ENCODE measurements at regions not wholly inside any gene's neighbourhood (a gene's known extent, or its start where the extent isn't known, plus 50 kb on each side); places are given as distances from the start of the nearest gene placed in this dataset.

GRCh38 chr18:26703170-26703930 is 155.0 kb upstream of the KCTD1 start:
- H3K4me3 Mint-ChIP-seq, result no peak overlapping the region
- H3K4me1 ChIP-seq (ENCODE audit: insufficient read depth, low read length), result no peaks in the 10 kb centered on the region
- ChIA-PET POLR2A (no interaction called here), CTCF (no interaction called here)
- no peaks in the 10 kb centered on the region for H3K27me3 ChIP-seq (ENCODE audit: insufficient read depth, low read length, poor library complexity, severe bottlenecking)
- H3K27ac ChIP-seq (ENCODE audit: low read depth, low read length), result no peak overlapping the region
- peaks cover 0 to 3% (median 0%) of the 10 kb centered on the region in 5 donors for H3K9me3 Mint-ChIP-seq
- H3K36me3 ChIP-seq (ENCODE audit: insufficient read depth, low read length), result no peaks in the 10 kb centered on the region
- no peaks in the 10 kb centered on the region for H3K4me1 Mint-ChIP-seq
- H3K27ac Mint-ChIP-seq, result no peak overlapping the region
- no peak overlapping the region for H3K4me3 ChIP-seq (ENCODE audit: low read length)
- no peak for DNase-seq
- H3K27me3 Mint-ChIP-seq, result no peaks in the 10 kb centered on the region
- no peaks in the 10 kb centered on the region for H3K36me3 Mint-ChIP-seq
- H3K9me3 ChIP-seq (ENCODE audit: low read length), result no peaks in the 10 kb centered on the region

- Mint-ChIP-seq H3K4me1 (no peaks in the 10 kb centered on the region), H3K36me3 (no peaks in the 10 kb centered on the region), H3K27me3 (no peaks in the 10 kb centered on the region), H3K27ac (no peak overlapping the region), H3K9me3 (peaks cover 0 to under 1% (median 0%) of the 10 kb centered on the region in 5 donors), H3K4me3 (no peak overlapping the region)
- Histone ChIP-seq H3K9me3 (ENCODE audit: low read length) (no peaks in the 10 kb centered on the region), H3K36me3 (ENCODE audit: insufficient read depth, low read length) (no peaks in the 10 kb centered on the region), H3K27me3 (ENCODE audit: insufficient read depth, low read length, poor library complexity, severe bottlenecking) (no peaks in the 10 kb centered on the region), H3K4me1 (ENCODE audit: insufficient read depth, low read length) (no peaks in the 10 kb centered on the region), H3K4me3 (ENCODE audit: low read length) (no peak overlapping the region), H3K27ac (ENCODE audit: low read depth, low read length) (no peak overlapping the region)
- ChIA-PET CTCF (no interaction called here), POLR2A (no interaction called here)
- no peak for DNase-seq
Observed at GRCh38 chr18:26702086-26702485, 153.7 kb upstream of the KCTD1 start.

GRCh38 chr18:26700728-26701127 is 152.4 kb upstream of the KCTD1 start:
- Mint-ChIP-seq H3K4me3 (no peak overlapping the region), H3K27me3 (no peaks in the 10 kb centered on the region), H3K4me1 (no peaks in the 10 kb centered on the region), H3K9me3 (peaks cover 0 to 4% (median 3%) of the 10 kb centered on the region in 5 donors), H3K36me3 (no peaks in the 10 kb centered on the region), H3K27ac (no peak overlapping the region)
- Histone ChIP-seq H3K9me3 (ENCODE audit: low read length) (no peaks in the 10 kb centered on the region), H3K27me3 (ENCODE audit: insufficient read depth, low read length, poor library complexity, severe bottlenecking) (no peaks in the 10 kb centered on the region), H3K4me3 (ENCODE audit: low read length) (no peak overlapping the region), H3K36me3 (ENCODE audit: insufficient read depth, low read length) (no peaks in the 10 kb centered on the region), H3K27ac (ENCODE audit: low read depth, low read length) (no peak overlapping the region), H3K4me1 (ENCODE audit: insufficient read depth, low read length) (no peaks in the 10 kb centered on the region)
- ChIA-PET CTCF (no interaction called here), POLR2A (no interaction called here)
- DNase-seq, result no peak

GRCh38 chr18:26700201-26700600 is 151.8 kb upstream of the KCTD1 start:
- no peaks in the 10 kb centered on the region for H3K36me3 ChIP-seq (ENCODE audit: insufficient read depth, low read length)
- no peaks in the 10 kb centered on the region for H3K36me3 Mint-ChIP-seq
- CTCF ChIA-PET, result no interaction called here

GRCh38 chr18:26697186-26697884 is 149.0 kb upstream of the KCTD1 start:
- Mint-ChIP-seq H3K27ac (peak overlapping the region in 1 of 8 donors; percentile 26), H3K4me1 (no peaks in the 10 kb centered on the region), H3K36me3 (no peaks in the 10 kb centered on the region), H3K4me3 (no peak overlapping the region), H3K9me3 (peaks cover 2 to 9% (median 5%) of the 10 kb centered on the region in 5 donors), H3K27me3 (no peaks in the 10 kb centered on the region)
- no peak overlapping the region for H3K4me3 ChIP-seq (ENCODE audit: low read length)
- no peaks in the 10 kb centered on the region for H3K27me3 ChIP-seq (ENCODE audit: insufficient read depth, low read length, poor library complexity, severe bottlenecking)
- no peaks in the 10 kb centered on the region for H3K4me1 ChIP-seq (ENCODE audit: insufficient read depth, low read length)
- H3K27ac ChIP-seq (ENCODE audit: low read depth, low read length), result no peak overlapping the region
- DNase-seq, result no peak
- ChIA-PET POLR2A (no interaction called here), CTCF (no interaction called here)
- no peaks in the 10 kb centered on the region for H3K36me3 ChIP-seq (ENCODE audit: insufficient read depth, low read length)
- H3K9me3 ChIP-seq (ENCODE audit: low read length), result no peaks in the 10 kb centered on the region

More at GRCh38 chr18:26700201-26700600, 151.8 kb upstream of the KCTD1 start:
- POLR2A ChIA-PET, result no interaction called here
- H3K27me3 ChIP-seq (ENCODE audit: insufficient read depth, low read length, poor library complexity, severe bottlenecking), result no peaks in the 10 kb centered on the region
- H3K4me1 Mint-ChIP-seq, result no peaks in the 10 kb centered on the region
- no peaks in the 10 kb centered on the region for H3K9me3 ChIP-seq (ENCODE audit: low read length)
- H3K27ac Mint-ChIP-seq, result no peak overlapping the region
- no peak for DNase-seq
- no peaks in the 10 kb centered on the region for H3K4me1 ChIP-seq (ENCODE audit: insufficient read depth, low read length)
- no peak overlapping the region for H3K4me3 ChIP-seq (ENCODE audit: low read length)
- H3K27me3 Mint-ChIP-seq, result no peaks in the 10 kb centered on the region
- H3K9me3 Mint-ChIP-seq, result peaks cover 0 to 4% (median 3%) of the 10 kb centered on the region in 5 donors
- no peak overlapping the region for H3K4me3 Mint-ChIP-seq
- no peak overlapping the region for H3K27ac ChIP-seq (ENCODE audit: low read depth, low read length)

GRCh38 chr18:26696786-26697185 is 148.4 kb upstream of the KCTD1 start:
- H3K4me1 Mint-ChIP-seq, result no peaks in the 10 kb centered on the region
- peaks cover 2 to 9% (median 5%) of the 10 kb centered on the region in 5 donors for H3K9me3 Mint-ChIP-seq
- Histone ChIP-seq H3K4me1 (ENCODE audit: insufficient read depth, low read length) (no peaks in the 10 kb centered on the region), H3K27ac (ENCODE audit: low read depth, low read length) (no peak overlapping the region), H3K4me3 (ENCODE audit: low read length) (no peak overlapping the region), H3K9me3 (ENCODE audit: low read length) (no peaks in the 10 kb centered on the region), H3K36me3 (ENCODE audit: insufficient read depth, low read length) (no peaks in the 10 kb centered on the region), H3K27me3 (ENCODE audit: insufficient read depth, low read length, poor library complexity, severe bottlenecking) (no peaks in the 10 kb centered on the region)
- no peak for DNase-seq
- ChIA-PET POLR2A (no interaction called here), CTCF (no interaction called here)
- no peak overlapping the region for H3K27ac Mint-ChIP-seq
- H3K36me3 Mint-ChIP-seq, result no peaks in the 10 kb centered on the region
- H3K27me3 Mint-ChIP-seq, result no peaks in the 10 kb centered on the region
- no peak overlapping the region for H3K4me3 Mint-ChIP-seq

GRCh38 chr18:26696308-26696707 is 148.0 kb upstream of the KCTD1 start:
- no peak for DNase-seq
- CTCF ChIA-PET, result no interaction called here
- no peaks in the 10 kb centered on the region for H3K27me3 ChIP-seq (ENCODE audit: insufficient read depth, low read length, poor library complexity, severe bottlenecking)
- no peaks in the 10 kb centered on the region for H3K36me3 Mint-ChIP-seq
- H3K9me3 Mint-ChIP-seq, result peaks cover 2 to 9% (median 5%) of the 10 kb centered on the region in 5 donors
- no peaks in the 10 kb centered on the region for H3K9me3 ChIP-seq (ENCODE audit: low read length)
- no peak overlapping the region for H3K4me3 Mint-ChIP-seq
- no peaks in the 10 kb centered on the region for H3K27me3 Mint-ChIP-seq
- no peaks in the 10 kb centered on the region for H3K4me1 Mint-ChIP-seq
- H3K27ac ChIP-seq (ENCODE audit: low read depth, low read length), result no peak overlapping the region
- H3K27ac Mint-ChIP-seq, result no peak overlapping the region
- no peaks in the 10 kb centered on the region for H3K4me1 ChIP-seq (ENCODE audit: insufficient read depth, low read length)
- POLR2A ChIA-PET, result no interaction called here
- no peaks in the 10 kb centered on the region for H3K36me3 ChIP-seq (ENCODE audit: insufficient read depth, low read length)
- H3K4me3 ChIP-seq (ENCODE audit: low read length), result no peak overlapping the region

- H3K27me3 Mint-ChIP-seq, result no peaks in the 10 kb centered on the region
- no peak overlapping the region for H3K27ac ChIP-seq (ENCODE audit: low read depth, low read length)
- no peaks in the 10 kb centered on the region for H3K9me3 ChIP-seq (ENCODE audit: low read length)
- POLR2A ChIA-PET, result no interaction called here
- no peaks in the 10 kb centered on the region for H3K27me3 ChIP-seq (ENCODE audit: insufficient read depth, low read length, poor library complexity, severe bottlenecking)
- no peaks in the 10 kb centered on the region for H3K36me3 ChIP-seq (ENCODE audit: insufficient read depth, low read length)
- H3K27ac Mint-ChIP-seq, result no peak overlapping the region
- H3K4me3 Mint-ChIP-seq, result no peak overlapping the region
- CTCF ChIA-PET, result no interaction called here
- H3K4me3 ChIP-seq (ENCODE audit: low read length), result no peak overlapping the region
- peaks cover 0 to 5% (median 0%) of the 10 kb centered on the region in 5 donors for H3K9me3 Mint-ChIP-seq
- DNase-seq, result no peak
- no peaks in the 10 kb centered on the region for H3K4me1 Mint-ChIP-seq
- no peaks in the 10 kb centered on the region for H3K36me3 Mint-ChIP-seq
- no peaks in the 10 kb centered on the region for H3K4me1 ChIP-seq (ENCODE audit: insufficient read depth, low read length)
Observed at GRCh38 chr18:26689226-26689879, 141.0 kb upstream of the KCTD1 start.
